B cell (primary cell): ENCODE measurements at regions not wholly inside any gene's neighbourhood (a gene's known extent, or its start where the extent isn't known, plus 50 kb on each side); places are given as distances from the start of the nearest gene placed in this dataset.

Source experiments
- CTCF ChIP-seq: fragments of 200-600 bp; IDR thresholded peaks from one replicate; pipeline ENCODE4 v1.8.0; 2022; ENCODE audit warnings: antibody characterized with exemption, mild to moderate bottlenecking
- EZH2 ChIP-seq: IDR thresholded peaks from 2 replicates; pipeline ENCODE4 v1.6.1; 2012; ENCODE audit warnings: borderline replicate concordance, low read depth, mild to moderate bottlenecking, moderate library complexity, low read length; ENCODE audit not compliant: insufficient read depth, poor library complexity, severe bottlenecking

DNA sequence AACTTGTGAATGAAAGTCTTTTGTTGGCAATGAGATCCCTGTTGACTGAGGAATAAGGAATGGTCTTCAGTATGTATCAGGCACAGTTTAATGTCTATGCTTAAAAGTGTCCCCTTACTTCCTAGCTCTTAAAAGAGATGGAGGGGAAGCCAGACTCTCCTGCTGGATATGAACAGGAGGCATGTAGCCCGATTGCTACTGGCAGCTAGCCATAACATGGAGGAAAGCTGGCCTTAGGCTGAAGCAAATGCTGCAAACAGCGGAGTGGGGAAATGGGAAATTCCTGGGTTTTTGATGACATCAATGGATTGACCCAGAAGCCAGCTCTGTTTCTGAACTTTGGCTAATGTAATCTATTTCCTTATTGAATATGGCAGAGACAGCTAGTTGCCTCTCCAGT, 266.1 kb downstream of the SLC4A3 start:
- TF ChIP-seq CTCF (no peak), EZH2 (no peak)
